ENCODE measurements at regions not wholly inside any gene's neighbourhood (a gene's known extent, or its start where the extent isn't known, plus 50 kb on each side); places are given as distances from the start of the nearest gene placed in this dataset.

DNA sequence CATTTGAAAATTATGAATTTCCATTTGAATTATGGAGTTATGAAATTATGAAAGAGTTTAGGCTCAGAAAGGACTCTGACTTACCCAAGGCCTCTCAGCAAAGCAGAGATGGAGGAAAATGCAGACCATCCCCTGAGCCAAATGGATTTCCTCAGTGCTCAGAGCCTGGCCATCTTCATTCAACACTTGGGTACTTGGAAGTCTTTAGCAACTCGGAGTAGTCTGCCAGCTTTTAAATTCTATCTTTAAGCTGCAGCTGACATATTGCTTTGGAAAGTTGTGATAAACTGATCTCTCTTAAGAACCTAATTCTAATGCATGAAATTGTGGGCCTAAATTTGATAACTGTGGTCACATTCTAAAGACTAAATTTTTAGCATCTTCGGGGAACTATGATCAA lies 315.4 kb downstream of the SAMD5 start:
- TF ChIP-seq CREB1 (IDR thresholded peaks at IDR 0.05; ENCODE audit: low read depth): no peak

DNA sequence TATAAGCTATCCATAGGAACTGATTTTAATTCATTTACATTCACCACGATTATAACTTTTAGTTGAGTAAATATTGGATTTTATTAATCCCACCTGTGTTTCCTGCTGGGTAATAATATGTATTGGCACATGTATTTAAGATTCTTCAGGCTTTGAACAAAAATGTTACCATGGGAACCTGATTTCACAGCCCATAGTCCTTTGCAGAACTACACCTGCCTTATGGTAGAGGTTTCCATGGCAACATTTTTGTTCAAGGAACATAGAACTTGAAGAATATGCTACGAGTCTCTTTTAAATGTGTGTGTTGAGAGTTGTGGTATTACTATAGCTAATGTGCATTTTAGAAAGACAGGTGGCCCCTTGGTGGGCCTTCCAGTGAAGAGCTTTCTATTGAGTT lies 317.4 kb downstream of the SAMD5 start:
- TF ChIP-seq TEAD4 (IDR thresholded peaks at IDR 0.05): no peak
- TF ChIP-seq, protein P1, sequence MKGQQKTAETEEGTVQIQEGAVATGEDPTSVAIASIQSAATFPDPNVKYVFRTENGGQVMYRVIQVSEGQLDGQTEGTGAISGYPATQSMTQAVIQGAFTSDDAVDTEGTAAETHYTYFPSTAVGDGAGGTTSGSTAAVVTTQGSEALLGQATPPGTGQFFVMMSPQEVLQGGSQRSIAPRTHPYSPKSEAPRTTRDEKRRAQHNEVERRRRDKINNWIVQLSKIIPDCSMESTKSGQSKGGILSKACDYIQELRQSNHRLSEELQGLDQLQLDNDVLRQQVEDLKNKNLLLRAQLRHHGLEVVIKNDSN (IDR thresholded peaks at IDR 0.05): no peak
- TF ChIP-seq NFIC (IDR thresholded peaks at IDR 0.05): no peak
- no peak for TF ChIP-seq CEBPB (IDR thresholded peaks at IDR 0.05)
- no peak for TF ChIP-seq ZBTB7A (IDR thresholded peaks at IDR 0.05; ENCODE audit: low read depth)
- no peak for TF ChIP-seq TAF1 (IDR thresholded peaks at IDR 0.05; ENCODE audit: low read depth)
- no peak for TF ChIP-seq RAD21 (IDR thresholded peaks at IDR 0.05; ENCODE audit: low read depth)
- TF ChIP-seq EGR1 (IDR thresholded peaks at IDR 0.05): no peak

DNA sequence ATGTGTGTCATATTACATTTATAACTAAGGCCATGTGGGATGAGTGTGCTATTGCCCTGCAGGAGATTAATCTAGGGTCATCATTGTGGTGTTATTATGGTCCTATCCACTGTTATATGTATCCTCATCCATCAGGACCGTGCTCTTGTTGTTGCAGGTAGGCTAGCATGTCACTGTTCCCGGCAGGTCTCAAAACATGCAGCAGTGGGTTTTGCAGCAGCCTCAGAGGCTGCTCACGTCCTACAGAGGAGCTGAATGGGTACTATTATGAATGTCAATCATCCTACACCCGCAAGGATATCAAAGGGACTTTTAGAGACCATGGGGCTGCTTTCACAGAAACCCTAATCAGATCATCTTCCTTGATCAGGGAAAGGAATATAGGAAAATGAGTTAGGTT lies 318.2 kb downstream of the SAMD5 start:
- no peak for TF ChIP-seq NFIC (IDR thresholded peaks at IDR 0.05)
- TF ChIP-seq, protein P1 (IDR thresholded peaks at IDR 0.05): no peak
- TF ChIP-seq CEBPB (IDR thresholded peaks at IDR 0.05): no peak

DNA sequence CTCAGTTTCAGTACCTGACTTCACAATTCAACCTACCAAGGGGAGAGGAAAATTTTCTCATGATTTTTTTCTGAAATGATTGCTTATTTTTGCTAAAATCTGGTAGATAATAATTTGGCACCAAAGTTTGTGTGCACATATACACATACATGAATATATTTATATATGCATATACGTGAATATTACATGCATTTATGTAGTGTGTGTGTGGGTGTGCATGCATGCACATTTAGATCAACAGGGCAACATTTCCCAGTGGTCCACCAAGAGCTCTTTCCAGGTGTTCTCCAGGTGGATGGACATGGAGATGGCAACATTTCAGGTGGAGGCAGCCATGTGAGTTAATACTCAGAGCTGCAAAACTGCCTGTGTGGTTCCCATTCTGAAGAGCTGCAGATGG lies 320.9 kb downstream of the SAMD5 start:
- TF ChIP-seq FOXM1 (IDR thresholded peaks at IDR 0.05; ENCODE audit: borderline replicate concordance, low read depth) (no peak), NFIC (IDR thresholded peaks at IDR 0.05) (no peak), YY1 (IDR thresholded peaks at IDR 0.05; ENCODE audit: low read depth) (no peak)

DNA sequence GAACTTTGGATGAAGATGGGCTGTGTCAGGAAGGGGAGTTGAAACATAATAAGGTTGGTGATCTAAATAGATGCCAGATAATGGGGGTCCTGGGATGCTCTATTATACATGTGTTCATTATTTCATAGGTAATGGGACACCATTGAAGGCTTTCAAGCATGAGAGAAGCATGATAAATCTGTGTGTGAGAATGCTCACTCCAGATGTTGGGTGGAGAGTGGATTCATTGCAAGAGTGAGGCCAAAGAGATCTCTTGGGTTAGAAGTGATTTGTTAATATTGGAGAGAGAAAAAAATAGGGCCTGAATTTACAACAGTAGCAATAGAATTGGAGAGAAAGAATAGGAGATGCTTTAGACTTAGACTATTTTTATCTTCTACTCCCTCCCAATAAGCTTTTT lies 321.3 kb downstream of the SAMD5 start:
- TF ChIP-seq CEBPB (IDR thresholded peaks at IDR 0.05): no peak

DNA sequence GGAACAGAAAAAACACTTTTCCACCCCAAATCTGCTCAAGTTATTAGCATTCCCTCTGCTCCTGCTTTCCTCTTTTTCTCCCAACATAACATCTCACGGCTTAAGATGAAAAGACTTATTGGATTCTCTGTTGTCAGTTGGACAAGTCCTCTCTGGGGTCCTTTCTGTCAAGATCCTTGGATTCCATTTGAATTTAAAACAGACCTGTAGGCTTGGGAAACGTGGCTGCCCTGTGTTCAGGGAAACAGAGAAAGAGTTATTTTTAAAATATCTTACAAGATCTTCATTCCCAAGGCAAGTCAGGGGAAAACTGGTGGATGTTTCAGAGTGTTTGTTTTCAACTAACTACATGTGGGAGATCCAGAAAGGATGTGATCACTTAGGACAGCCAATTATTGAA lies 322.9 kb downstream of the SAMD5 start:
- TF ChIP-seq NFIC (IDR thresholded peaks at IDR 0.05) (no peak), TAF1 (IDR thresholded peaks at IDR 0.05; ENCODE audit: low read depth) (no peak), FOXM1 (IDR thresholded peaks at IDR 0.05; ENCODE audit: borderline replicate concordance, low read depth) (no peak), EP300 (IDR thresholded peaks at IDR 0.05; ENCODE audit: borderline replicate concordance) (no peak), EGR1 (IDR thresholded peaks at IDR 0.05) (no peak), RAD21 (IDR thresholded peaks at IDR 0.05; ENCODE audit: low read depth) (no peak), TEAD4 (IDR thresholded peaks at IDR 0.05) (no peak), TCF12 (IDR thresholded peaks at IDR 0.05; ENCODE audit: low read depth) (no peak), ZBTB7A (IDR thresholded peaks at IDR 0.05; ENCODE audit: low read depth) (no peak)
- TF ChIP-seq, protein P2, sequence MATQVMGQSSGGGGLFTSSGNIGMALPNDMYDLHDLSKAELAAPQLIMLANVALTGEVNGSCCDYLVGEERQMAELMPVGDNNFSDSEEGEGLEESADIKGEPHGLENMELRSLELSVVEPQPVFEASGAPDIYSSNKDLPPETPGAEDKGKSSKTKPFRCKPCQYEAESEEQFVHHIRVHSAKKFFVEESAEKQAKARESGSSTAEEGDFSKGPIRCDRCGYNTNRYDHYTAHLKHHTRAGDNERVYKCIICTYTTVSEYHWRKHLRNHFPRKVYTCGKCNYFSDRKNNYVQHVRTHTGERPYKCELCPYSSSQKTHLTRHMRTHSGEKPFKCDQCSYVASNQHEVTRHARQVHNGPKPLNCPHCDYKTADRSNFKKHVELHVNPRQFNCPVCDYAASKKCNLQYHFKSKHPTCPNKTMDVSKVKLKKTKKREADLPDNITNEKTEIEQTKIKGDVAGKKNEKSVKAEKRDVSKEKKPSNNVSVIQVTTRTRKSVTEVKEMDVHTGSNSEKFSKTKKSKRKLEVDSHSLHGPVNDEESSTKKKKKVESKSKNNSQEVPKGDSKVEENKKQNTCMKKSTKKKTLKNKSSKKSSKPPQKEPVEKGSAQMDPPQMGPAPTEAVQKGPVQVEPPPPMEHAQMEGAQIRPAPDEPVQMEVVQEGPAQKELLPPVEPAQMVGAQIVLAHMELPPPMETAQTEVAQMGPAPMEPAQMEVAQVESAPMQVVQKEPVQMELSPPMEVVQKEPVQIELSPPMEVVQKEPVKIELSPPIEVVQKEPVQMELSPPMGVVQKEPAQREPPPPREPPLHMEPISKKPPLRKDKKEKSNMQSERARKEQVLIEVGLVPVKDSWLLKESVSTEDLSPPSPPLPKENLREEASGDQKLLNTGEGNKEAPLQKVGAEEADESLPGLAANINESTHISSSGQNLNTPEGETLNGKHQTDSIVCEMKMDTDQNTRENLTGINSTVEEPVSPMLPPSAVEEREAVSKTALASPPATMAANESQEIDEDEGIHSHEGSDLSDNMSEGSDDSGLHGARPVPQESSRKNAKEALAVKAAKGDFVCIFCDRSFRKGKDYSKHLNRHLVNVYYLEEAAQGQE (IDR thresholded peaks at IDR 0.05; ENCODE audit: low read depth): no peak
- TF ChIP-seq, protein P3, sequence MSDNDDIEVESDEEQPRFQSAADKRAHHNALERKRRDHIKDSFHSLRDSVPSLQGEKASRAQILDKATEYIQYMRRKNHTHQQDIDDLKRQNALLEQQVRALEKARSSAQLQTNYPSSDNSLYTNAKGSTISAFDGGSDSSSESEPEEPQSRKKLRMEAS (IDR thresholded peaks at IDR 0.05): no peak

DNA sequence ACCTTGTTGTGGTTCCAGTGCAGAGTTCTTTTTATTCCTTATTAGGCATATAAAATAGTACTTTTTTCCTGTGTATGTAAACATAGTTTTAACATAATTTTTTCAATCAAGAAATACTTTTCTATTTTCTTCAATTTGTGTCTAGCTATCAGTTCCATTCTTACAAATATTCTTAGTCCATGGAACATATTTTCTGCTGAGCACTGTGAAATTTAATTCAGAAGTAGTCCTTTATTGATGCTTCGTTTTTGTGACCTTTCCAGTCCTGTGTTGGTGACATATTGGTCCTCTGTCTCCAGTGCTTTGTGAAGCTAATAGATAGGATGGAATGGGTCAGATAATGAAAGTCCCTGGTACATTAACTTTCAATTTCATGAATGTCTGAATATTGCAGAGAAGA lies 325.1 kb downstream of the SAMD5 start:
- TF ChIP-seq TAF1 (IDR thresholded peaks at IDR 0.05; ENCODE audit: low read depth) (no peak), CREB1 (IDR thresholded peaks at IDR 0.05; ENCODE audit: low read depth) (no peak), TEAD4 (IDR thresholded peaks at IDR 0.05) (no peak), FOXM1 (IDR thresholded peaks at IDR 0.05; ENCODE audit: borderline replicate concordance, low read depth) (no peak), NFIC (IDR thresholded peaks at IDR 0.05) (no peak), RAD21 (IDR thresholded peaks at IDR 0.05; ENCODE audit: low read depth) (no peak), ZBTB7A (IDR thresholded peaks at IDR 0.05; ENCODE audit: low read depth) (no peak), YY1 (IDR thresholded peaks at IDR 0.05; ENCODE audit: low read depth) (no peak), TCF12 (IDR thresholded peaks at IDR 0.05; ENCODE audit: low read depth) (no peak), EP300 (IDR thresholded peaks at IDR 0.05; ENCODE audit: borderline replicate concordance) (no peak), CEBPB (IDR thresholded peaks at IDR 0.05) (no peak), EGR1 (IDR thresholded peaks at IDR 0.05) (no peak)
- TF ChIP-seq, protein P3 (IDR thresholded peaks at IDR 0.05): no peak
- TF ChIP-seq, protein P2 (IDR thresholded peaks at IDR 0.05; ENCODE audit: low read depth): no peak
- TF ChIP-seq, protein P1 (IDR thresholded peaks at IDR 0.05): no peak

Measured in Ishikawa (cell line).